IMR-90 (cell line): ENCODE measurements at regions not wholly inside any gene's neighbourhood (a gene's known extent, or its start where the extent isn't known, plus 50 kb on each side); places are given as distances from the start of the nearest gene placed in this dataset.

ENCODE experiments used
- ATAC-seq: fragments of 200-7000 bp; cut with Tn5 transposase; 2 replicates; pipeline ENCODE4 v1.9.1; 2020; ENCODE audit warnings: low read depth, mild to moderate bottlenecking, moderate library complexity
- BruUV-seq: library from RNA; stranded (reverse); fragments of 400-500 nt; replicated peaks from 2 replicates; lab custom pipeline; 2021; lab: Mats Ljungman, UMichigan
- CTCF ChIA-PET: fragments of 300-600 bp; formaldehyde crosslinking; extraction: SDS; loops from one replicate; lab custom pipeline; 2021; ENCODE audit warnings: antibody characterized with exemption; lab: Yijun Ruan, JAX
- POLR2A ChIA-PET: fragments of 300-600 bp; sonication (Branson Sonifier 250); formaldehyde crosslinking; loops from one replicate; lab custom pipeline; 2022; ENCODE audit warnings: antibody characterized with exemption; ENCODE audit not compliant: unreplicated experiment; lab: Charles Lee
- DNase-seq: peaks from one replicate; pipeline ENCODE4 v3.0.0; 2013
- H2AFZ ChIP-seq: replicated peaks from 2 replicates; pipeline ENCODE3; 2013; ENCODE audit warnings: low read length, mild to moderate bottlenecking; ENCODE audit not compliant: poor library complexity
- H2AK5ac ChIP-seq: 2 replicates; pipeline ENCODE4 v1.6.1; 2013; ENCODE audit warnings: low read depth, low read length, inconsistent platforms
- H2AK9ac ChIP-seq: replicated peaks from 2 replicates; pipeline ENCODE3; 2013; ENCODE audit warnings: mild to moderate bottlenecking, low read depth, low read length, moderate library complexity; ENCODE audit not compliant: poor library complexity
- H2BK120ac ChIP-seq: 2 replicates; pipeline ENCODE4 v1.6.1; 2013; ENCODE audit warnings: low read depth, low read length, inconsistent platforms
- H2BK15ac ChIP-seq: 3 replicates; pipeline ENCODE4 v1.6.1; 2013; ENCODE audit warnings: low read depth, low read length, inconsistent platforms
- H2BK20ac ChIP-seq: 2 replicates; pipeline ENCODE4 v1.6.1; 2013; ENCODE audit warnings: low read depth, mild to moderate bottlenecking, inconsistent platforms, low read length, moderate library complexity
- H2BK5ac ChIP-seq: 2 replicates; pipeline ENCODE4 v1.6.1; 2013; ENCODE audit warnings: mild to moderate bottlenecking, low read depth, low read length, inconsistent platforms; ENCODE audit not compliant: poor library complexity, severe bottlenecking
- H3K14ac ChIP-seq: replicated peaks from 2 replicates; pipeline ENCODE4 v1.6.1; 2013; ENCODE audit warnings: low read depth, low read length, inconsistent platforms
- H3K18ac ChIP-seq: 2 replicates; pipeline ENCODE4 v1.6.1; 2013; ENCODE audit warnings: low read depth, low read length, control low read depth
- H3K23ac ChIP-seq: 2 replicates; pipeline ENCODE4 v1.6.1; 2013; ENCODE audit warnings: low read depth, low read length, inconsistent platforms
- H3K27ac ChIP-seq: 2 replicates; pipeline ENCODE4 v1.5.1; 2013; ENCODE audit warnings: mild to moderate bottlenecking, control low read depth, low read length; ENCODE audit not compliant: insufficient read depth
- H3K27me3 ChIP-seq: 2 replicates; pipeline ENCODE4 v1.6.1; 2013; ENCODE audit warnings: low read length; ENCODE audit not compliant: control insufficient read depth, insufficient read depth
- H3K36me3 ChIP-seq: 2 replicates; pipeline ENCODE4 v1.6.1; 2013; ENCODE audit warnings: low read length, mixed read lengths; ENCODE audit not compliant: control insufficient read depth, insufficient read depth
- H3K4ac ChIP-seq: 2 replicates; pipeline ENCODE4 v1.6.1; 2013; ENCODE audit warnings: low read depth, low read length, inconsistent platforms
- H3K4me1 ChIP-seq: 2 replicates; pipeline ENCODE4 v1.6.1; 2013; ENCODE audit warnings: low read length, mixed read lengths; ENCODE audit not compliant: control insufficient read depth, insufficient read depth
- H3K4me2 ChIP-seq: 2 replicates; pipeline ENCODE4 v1.6.1; 2013; ENCODE audit warnings: low read depth, mild to moderate bottlenecking, control low read depth, low read length, moderate library complexity
- H3K4me3 ChIP-seq: 2 replicates; pipeline ENCODE4 v1.5.1; 2013; ENCODE audit warnings: low read depth, mild to moderate bottlenecking, control low read depth, low read length, moderate library complexity; ENCODE audit not compliant: insufficient read depth
- H3K56ac ChIP-seq: 2 replicates; pipeline ENCODE4 v1.6.1; 2013; ENCODE audit warnings: low read length, inconsistent platforms; ENCODE audit not compliant: insufficient read depth; ENCODE audit errors: extremely low read depth
- H3K79me1 ChIP-seq, 2 experiments: 2 replicates each; pipeline ENCODE4 v1.6.1; 2013; ENCODE audit warnings: low read length in 2 of 2, inconsistent platforms in 1 of 2, low read depth in 1 of 2
- H3K9ac ChIP-seq: 2 replicates; pipeline ENCODE4 v1.6.1; 2013; ENCODE audit warnings: low read depth, low read length, control low read depth
- H3K9me1 ChIP-seq: 2 replicates; pipeline ENCODE4 v1.6.1; 2013; ENCODE audit warnings: low read length, inconsistent platforms; ENCODE audit not compliant: insufficient read depth
- H3K9me3 ChIP-seq: 2 replicates; pipeline ENCODE4 v1.6.1; 2013; ENCODE audit warnings: low read length; ENCODE audit not compliant: control insufficient read depth, insufficient read depth
- H4K20me1 ChIP-seq: 2 replicates; pipeline ENCODE4 v1.6.1; 2013; ENCODE audit warnings: low read length, inconsistent platforms; ENCODE audit not compliant: insufficient read depth
- H4K5ac ChIP-seq: 2 replicates; pipeline ENCODE4 v1.6.1; 2013; ENCODE audit warnings: mild to moderate bottlenecking, low read depth, low read length, control low read depth
- H4K8ac ChIP-seq, 2 experiments: 2 replicates each; pipeline ENCODE4 v1.6.1; 2013; ENCODE audit warnings: low read depth in 2 of 2, low read length in 2 of 2, control low read depth in 1 of 2, inconsistent platforms in 1 of 2
- H4K91ac ChIP-seq: 2 replicates; pipeline ENCODE4 v1.6.1; 2013; ENCODE audit warnings: low read depth, low read length, inconsistent platforms; ENCODE audit not compliant: insufficient read depth
- BHLHE40 ChIP-seq: fragments of 150-350 bp; IDR thresholded peaks from 2 replicates; pipeline ENCODE4 v1.6.1; 2016; ENCODE audit warnings: mild to moderate bottlenecking, low read depth, low read length
- CHD1 ChIP-seq: IDR thresholded peaks from 2 replicates; pipeline ENCODE4 v1.6.1; 2012; ENCODE audit warnings: low read depth, low read length, improper control_type of control experiment
- CTCF ChIP-seq: conservative IDR thresholded peaks from 2 replicates; pipeline ENCODE4 v1.5.1; 2012; ENCODE audit warnings: mild to moderate bottlenecking, low read depth, low read length, improper control_type of control experiment
- MAFK ChIP-seq: IDR thresholded peaks from 2 replicates; pipeline ENCODE4 v1.6.1; 2012; ENCODE audit warnings: low read depth, low read length, improper control_type of control experiment
- MXI1 ChIP-seq: IDR thresholded peaks from 2 replicates; pipeline ENCODE4 v1.6.1; 2012; ENCODE audit warnings: low read depth, mild to moderate bottlenecking, low read length, moderate library complexity, borderline replicate concordance
- NFE2L2 ChIP-seq: fragments of 150-350 bp; IDR thresholded peaks from 2 replicates; pipeline ENCODE4 v1.6.1; 2016; ENCODE audit warnings: low read depth, mild to moderate bottlenecking, low read length
- POLR2A ChIP-seq: IDR thresholded peaks from 2 replicates; pipeline ENCODE4 v1.6.1; 2012; ENCODE audit warnings: mild to moderate bottlenecking, low read depth, low read length
- RAD21 ChIP-seq: IDR thresholded peaks from 2 replicates; pipeline ENCODE4 v1.6.1; 2012; ENCODE audit warnings: low read length, improper control_type of control experiment
- RCOR1 ChIP-seq: IDR thresholded peaks from 2 replicates; pipeline ENCODE4 v1.6.1; 2012; ENCODE audit warnings: mild to moderate bottlenecking, low read length, improper control_type of control experiment; ENCODE audit not compliant: insufficient replicate concordance
- RFX5 ChIP-seq: IDR thresholded peaks from 2 replicates; pipeline ENCODE4 v1.8.0; 2012; ENCODE audit warnings: low read depth, mild to moderate bottlenecking, low read length, moderate library complexity
- SMC3 ChIP-seq: fragments of 150-350 bp; IDR thresholded peaks from 2 replicates; pipeline ENCODE4 v1.6.1; 2016; ENCODE audit warnings: low read depth, mild to moderate bottlenecking, antibody characterized with exemption, low read length, moderate library complexity
- USF2 ChIP-seq: fragments of 150-350 bp; IDR thresholded peaks from 2 replicates; pipeline ENCODE4 v1.6.1; 2017; ENCODE audit warnings: mild to moderate bottlenecking, antibody characterized with exemption, low read length, low read depth
- WGBS, 2 experiments: methylation state at CpG; one replicate each; pipeline versions ENCODE4 v1.1.5 to v1.1.7; 2013; ENCODE audit warnings: missing lambda C conversion rate in 2 of 2; ENCODE audit not compliant: insufficient read length in 1 of 2; ENCODE audit errors: extremely low coverage in 2 of 2; 5-methylcytosine and 5-hydroxymethylcytosine counted together
- dilution Hi-C: fragments of 300-500 bp; cut with HindIII; formaldehyde crosslinking; loops from one replicate; pipeline ENCODE4 v1.14.3; 2018; ENCODE audit warnings: low sequenced_read_pairs; ENCODE audit not compliant: unreplicated experiment
- in situ Hi-C: fragments of 300-500 bp; cut with MboI; formaldehyde crosslinking; loops from 3 replicates; pipeline ENCODE4 v1.14.3; 2019; ENCODE audit warnings: low sequenced_read_pairs, inconsistent platforms, mixed read lengths
- intact Hi-C: fragments of 100-400 bp; cut with micrococcal nuclease; formaldehyde crosslinking; loops from 2 replicates; pipeline ENCODE4 v1.10.0; 2022

GRCh38 chr1:229889031-229889517, 178.0 kb upstream of the GALNT2 start:
- no peak overlapping the region for H3K4me2 ChIP-seq
- H3K14ac ChIP-seq = no peak overlapping the region
- H2AFZ ChIP-seq = no peak overlapping the region
- no CpG with 5 or more reads among the region's 1 CpG for WGBS, 2 experiments
- no peak overlapping the region for H4K8ac ChIP-seq
- intact Hi-C loops = no loop called here
- H3K4me1 ChIP-seq = no peaks in the 10 kb centered on the region
- H3K36me3 ChIP-seq = no peaks in the 10 kb centered on the region
- dilution Hi-C loops = no loop called here
- H2BK120ac ChIP-seq = no peak overlapping the region
- ChIA-PET POLR2A (no interaction called here), CTCF (no interaction called here)
- H3K18ac ChIP-seq = no peak overlapping the region
- no peaks in the 10 kb centered on the region; the same call in 1 of the 2 replicates for H3K27me3 ChIP-seq
- no peak overlapping the region for H3K4me3 ChIP-seq
- no peak overlapping the region for H3K23ac ChIP-seq
- no peak overlapping the region for H2BK20ac ChIP-seq
- no peak for DNase-seq
- H2AK5ac ChIP-seq = no peak overlapping the region
- no peak overlapping the region for H4K5ac ChIP-seq
- no peaks in the 10 kb centered on the region for H3K9me3 ChIP-seq
- H3K9me1 ChIP-seq = no peaks in the 10 kb centered on the region
- H2BK5ac ChIP-seq = no peak overlapping the region
- no peak overlapping the region for H2AK9ac ChIP-seq
- no peak overlapping the region for H3K9ac ChIP-seq
- no TSS peak for BruUV-seq
- no peak overlapping the region for H3K27ac ChIP-seq
- no peak overlapping the region for H4K91ac ChIP-seq
- in situ Hi-C loops = no loop called here
- no peak overlapping the region for H3K4ac ChIP-seq
- ATAC-seq = no peak
- no peaks in the 10 kb centered on the region for H3K79me1 ChIP-seq
- no peaks in the 10 kb centered on the region for H4K20me1 ChIP-seq
- H3K56ac ChIP-seq = no peak overlapping the region
- TF ChIP-seq USF2 = no peak
- TF ChIP-seq POLR2A = no peak
- TF ChIP-seq MAFK = no peak
- TF ChIP-seq CHD1 = no peak
- TF ChIP-seq SMC3 = no peak
- TF ChIP-seq NFE2L2 = no peak
- TF ChIP-seq RFX5 = no peak
- no peak for TF ChIP-seq BHLHE40
- no peak for TF ChIP-seq RAD21
- TF ChIP-seq RCOR1 = no peak
- TF ChIP-seq CTCF = no peak
- no peak for TF ChIP-seq MXI1
- no peak overlapping the region for H2BK15ac ChIP-seq
